CMK (cell line): ENCODE measurements at regions not wholly inside any gene's neighbourhood (a gene's known extent, or its start where the extent isn't known, plus 50 kb on each side); places are given as distances from the start of the nearest gene placed in this dataset.

Experiments
- DNase-seq: peaks from one replicate; pipeline ENCODE4 v3.0.0-alpha.2; 2010; ENCODE audit warnings: low read depth

DNA sequence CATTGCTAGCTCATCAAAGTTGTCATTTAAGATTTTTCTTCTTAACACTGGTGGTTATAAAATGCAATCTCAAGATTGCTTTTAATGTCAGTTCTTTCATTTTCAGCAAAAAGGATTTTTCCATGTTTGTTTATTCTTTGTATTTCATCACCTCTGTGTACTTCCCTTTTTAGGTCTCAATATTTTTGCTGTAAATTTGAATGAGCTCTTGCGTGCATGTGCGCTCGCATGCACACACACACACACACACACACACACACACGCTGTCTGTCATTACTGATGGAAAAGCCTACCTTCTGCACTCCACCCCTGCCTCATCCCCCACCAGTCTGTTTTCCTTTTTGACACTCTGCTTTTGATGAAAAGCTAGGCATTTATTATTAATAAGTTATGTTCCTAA is 85.3 kb upstream of the FYN start:
- DNase-seq: no peak

DNA sequence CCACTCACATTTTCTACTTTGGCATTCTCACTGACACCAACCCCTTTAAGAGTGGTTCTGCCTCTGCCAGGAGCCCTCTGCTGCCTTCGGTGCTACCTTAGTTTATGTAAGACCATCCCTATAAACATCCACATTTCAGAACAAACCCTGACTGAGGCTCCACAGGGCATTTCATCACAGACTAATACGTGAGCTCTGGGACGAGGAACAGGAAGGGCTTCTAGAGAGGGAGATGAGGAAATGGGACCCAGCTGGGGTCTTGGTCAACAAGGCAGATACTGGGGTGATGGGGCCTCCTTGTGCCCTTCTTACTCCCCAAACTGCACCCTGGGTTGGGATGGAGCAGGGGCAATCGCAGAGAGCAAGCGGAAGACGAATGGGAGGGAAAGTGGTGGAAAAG is 86.5 kb upstream of the FYN start:
- no peak for DNase-seq

DNA sequence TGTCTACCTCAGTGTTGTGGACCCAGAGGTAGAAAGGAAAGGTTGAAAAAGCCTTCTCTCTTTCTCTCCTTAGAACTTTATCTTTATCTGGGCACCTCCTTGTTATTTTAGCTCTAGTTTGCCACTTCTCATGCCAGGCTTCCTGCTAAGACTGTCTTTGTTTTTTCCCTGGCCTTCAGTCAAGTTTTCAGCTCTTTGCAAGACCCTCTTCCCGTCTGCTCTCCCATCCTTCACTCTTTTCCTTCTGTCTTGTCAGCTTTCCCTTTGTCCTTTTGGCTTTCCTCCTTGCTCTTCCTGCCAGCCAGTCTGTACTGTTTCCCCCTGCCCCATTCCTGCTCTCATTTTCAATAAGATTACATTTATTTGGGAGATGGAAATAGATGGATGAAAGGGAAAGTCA is 86.8 kb upstream of the CCN6 start:
- DNase-seq: no peak

DNA sequence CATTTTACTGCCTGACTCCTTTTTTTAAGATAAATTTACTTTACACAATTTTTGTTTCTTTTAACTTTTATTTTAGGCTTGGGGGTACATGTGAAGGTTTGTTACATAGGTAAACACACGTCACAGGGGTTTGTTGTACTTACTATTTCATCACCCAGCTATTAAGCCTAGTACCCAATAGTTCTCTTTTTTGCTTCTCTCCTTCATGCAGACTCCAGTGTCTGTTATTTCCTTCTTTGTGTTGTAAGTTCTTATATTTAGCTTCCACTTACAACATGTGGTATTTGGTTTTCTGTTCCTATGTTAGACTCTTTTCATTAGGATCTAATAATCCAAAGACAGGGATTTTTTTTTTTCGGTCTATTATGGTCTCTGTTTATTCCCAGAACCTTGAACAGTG is 83.5 kb upstream of the CCN6 start:
- no peak for DNase-seq

DNA sequence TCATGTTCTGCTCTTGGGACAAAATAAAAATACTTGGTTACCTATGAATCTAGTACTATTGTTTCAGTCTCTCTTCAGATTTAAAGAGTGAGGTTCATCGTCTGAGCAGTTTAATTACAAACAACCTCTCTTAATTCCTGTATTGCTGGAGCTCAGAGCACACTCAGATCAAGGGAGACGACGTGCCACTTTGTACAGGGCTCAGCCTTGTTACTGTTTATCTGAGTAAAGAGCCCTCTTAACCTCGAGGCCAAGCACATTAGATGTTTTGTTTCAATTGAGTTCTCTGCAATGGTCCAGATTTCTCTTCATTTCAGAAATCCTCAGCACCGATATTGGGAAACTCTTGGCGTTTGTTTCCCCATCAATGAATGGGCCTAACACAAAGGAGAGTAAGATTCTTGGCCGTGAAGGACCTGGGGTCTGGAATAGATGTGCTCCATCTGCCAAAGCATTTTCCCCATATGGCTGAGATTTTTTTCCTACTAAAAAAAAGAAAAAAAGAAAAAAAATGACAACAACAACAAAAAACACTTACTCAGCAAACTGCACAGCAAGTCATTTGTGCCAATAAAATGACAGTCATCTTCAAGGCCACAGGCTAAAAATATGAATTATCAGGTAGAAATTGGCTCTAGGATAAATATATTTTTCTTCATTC is 82.6 kb upstream of the CCN6 start:
- DNase-seq: no peak

DNA sequence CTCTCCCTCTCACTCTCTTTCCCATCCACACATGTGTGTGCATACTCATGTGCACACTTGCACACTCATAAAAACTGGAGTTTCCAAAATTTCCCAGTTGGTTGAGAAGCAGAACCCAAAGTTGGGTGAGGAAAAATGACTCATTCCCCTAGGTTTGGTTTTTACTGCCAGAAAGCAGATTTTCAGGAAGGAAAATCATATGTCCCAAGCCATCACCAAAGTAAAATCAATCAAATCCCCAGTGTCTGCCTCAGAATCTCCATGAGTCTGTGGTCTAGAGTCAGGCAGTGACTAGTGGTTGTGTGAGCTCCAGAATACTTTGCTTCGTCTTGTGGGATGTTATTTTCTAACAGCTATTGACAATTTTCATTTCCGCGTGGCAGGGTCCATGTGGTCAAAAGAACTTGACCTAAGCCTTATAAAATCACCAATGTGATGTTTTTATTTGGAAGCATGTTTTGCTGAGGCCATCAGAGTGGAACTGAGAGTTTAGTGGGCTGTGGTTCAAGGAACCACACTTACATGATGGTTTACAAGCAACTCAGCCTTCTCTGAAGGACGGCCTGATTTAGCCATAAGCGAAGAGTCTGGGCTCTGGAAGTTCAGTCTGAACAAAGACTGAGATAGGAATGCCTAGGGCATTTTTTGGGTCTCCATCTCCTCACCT is 81.9 kb upstream of the CCN6 start:
- no peak for DNase-seq

DNA sequence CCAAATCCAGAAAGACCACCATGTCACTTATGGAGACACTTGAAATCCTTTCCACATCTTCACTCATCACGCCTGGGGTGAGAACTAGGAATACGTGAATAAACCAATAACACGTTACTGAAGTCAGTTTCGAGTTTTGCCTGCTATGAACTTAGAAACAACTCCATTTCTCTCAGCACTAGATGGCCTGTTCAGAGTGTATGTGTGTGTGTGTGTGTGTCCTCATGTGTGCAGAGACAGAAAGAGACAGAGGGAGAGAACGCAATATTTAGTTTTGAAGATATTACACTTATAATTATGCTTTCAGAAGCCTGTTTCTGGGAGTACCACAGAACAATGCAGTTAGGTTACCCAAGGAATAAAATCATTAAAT is 81.2 kb upstream of the CCN6 start:
- DNase-seq: no peak

DNA sequence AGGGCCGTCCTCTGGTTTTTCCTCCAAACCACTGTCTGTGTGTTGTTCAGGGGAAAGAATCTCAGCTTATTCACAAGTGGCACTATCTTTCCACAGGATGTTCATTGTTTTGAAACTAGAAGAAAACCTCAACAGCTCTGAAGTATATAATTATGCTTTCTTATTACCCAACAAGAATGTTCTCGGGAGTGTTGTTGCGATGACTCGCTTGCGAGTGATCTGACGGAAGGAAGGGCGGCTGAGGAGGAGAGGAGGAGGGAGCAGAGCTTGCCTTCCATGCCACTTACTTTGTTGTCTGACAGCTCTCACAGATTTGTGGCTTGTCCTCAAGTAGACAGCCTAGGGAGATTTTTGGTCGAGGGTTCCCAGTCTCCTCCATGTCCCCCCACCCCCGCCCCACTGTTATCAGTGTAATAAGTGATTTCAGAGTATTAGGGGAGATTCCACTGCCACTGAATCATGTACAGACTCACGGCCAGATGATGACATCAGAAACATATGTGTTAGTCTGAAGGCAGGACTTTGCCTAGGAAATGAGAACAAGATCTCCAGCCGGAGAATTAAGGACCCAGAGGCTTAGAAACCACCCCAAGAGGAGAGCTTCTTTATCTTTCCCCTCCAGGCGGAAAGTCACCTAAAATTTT is 80.7 kb upstream of the CCN6 start:
- DNase-seq: no peak

DNA sequence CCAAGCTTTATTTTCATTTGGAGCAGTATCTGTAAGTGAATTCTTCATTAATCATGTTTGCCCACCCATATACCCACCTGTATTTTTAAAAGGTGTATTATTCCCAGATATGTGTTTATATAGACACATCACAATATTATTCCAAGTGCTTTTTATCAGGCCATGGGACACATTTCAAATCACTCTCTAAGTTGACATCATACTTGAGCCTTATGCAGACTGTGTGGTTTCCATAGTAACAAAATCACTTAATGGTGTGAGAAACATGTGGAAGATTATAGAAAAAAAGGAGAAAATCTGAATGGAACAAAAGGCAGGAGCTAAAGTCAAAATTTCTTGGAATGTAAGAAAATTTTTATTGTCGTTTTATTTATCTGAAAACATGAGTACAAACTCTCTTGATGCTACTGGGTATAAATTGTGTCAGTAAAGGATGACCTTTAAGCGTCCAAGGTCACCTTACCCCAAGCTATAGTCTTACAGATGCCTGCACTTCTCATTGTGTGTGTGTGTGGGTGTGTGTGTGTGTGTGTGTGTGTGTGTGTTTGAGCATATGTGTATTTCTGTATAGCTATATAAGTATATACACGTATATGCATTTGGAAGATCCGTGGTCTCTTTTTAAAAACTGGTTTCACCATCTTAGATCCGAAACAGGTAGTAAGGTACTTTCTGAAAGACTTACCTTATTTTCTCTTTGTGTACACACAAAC is 79.8 kb upstream of the CCN6 start:
- DNase-seq: no peak

DNA sequence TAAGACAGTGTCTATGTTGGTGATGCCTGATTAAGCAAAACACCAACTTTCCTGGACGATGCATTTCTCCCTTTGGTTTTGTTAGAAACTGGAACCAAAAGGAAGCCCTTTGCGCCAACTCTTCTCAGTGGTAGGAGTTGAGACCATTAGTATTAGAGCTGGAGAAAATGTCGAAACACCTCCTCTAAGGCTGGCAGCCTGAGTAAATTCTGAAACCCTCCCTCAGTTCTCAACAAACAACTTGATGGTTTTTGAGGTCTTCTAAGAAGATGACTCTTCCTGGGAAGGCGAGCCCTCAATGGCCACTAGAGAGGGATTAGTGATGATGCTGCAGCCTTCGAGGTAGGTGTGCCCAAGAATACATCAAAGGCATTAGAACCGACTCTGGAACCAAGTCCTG is 78.4 kb upstream of the CCN6 start:
- DNase-seq: no peak

DNA sequence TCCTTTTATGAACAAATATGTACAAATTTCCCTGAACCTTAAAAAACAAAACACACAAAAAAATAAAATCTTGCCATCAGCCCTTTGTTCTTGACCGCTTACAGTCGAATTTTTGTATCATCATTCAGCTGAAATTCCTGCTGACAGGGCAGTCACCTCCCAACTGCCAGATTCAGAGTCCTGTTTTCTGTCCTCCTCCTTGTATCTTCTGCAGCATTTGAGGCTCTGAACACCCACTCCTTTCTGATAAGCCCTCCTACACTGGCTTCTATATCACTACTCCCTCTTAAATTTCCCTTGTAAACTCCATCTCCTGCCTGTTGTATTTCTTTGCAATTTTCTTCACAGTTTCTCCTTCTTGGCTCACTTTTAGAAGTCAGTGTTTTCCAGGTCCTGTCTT is 77.8 kb upstream of the CCN6 start:
- no peak for DNase-seq

DNA sequence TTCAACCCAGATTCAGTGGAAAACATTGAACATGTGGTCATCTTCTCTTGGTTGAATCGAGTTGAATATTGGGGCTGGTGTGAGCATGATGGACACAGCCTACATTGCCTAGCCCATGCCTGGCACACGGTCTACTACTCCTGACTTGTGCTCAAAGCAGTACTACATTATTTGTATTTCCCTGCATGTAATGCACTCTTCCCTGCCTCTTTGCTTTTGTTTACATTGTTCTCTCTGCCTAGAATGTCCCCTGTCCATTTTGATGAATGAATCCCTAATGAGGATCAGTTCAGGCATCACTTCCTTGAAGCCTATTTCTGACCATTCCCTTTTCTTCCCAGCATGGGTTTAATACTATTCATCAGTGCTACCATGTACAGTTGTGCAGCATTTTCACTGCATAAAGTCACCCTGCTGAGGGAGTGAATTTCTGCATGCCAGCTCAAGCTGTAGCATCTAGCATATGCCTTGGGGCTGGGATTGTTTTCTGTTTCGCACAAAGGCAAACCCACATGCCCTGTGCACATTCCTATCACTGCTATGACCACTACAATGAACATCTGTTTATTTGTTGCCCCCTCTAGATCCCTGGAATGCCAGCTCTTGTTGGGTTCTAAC is 75.3 kb upstream of the CCN6 start:
- DNase-seq: no peak

DNA sequence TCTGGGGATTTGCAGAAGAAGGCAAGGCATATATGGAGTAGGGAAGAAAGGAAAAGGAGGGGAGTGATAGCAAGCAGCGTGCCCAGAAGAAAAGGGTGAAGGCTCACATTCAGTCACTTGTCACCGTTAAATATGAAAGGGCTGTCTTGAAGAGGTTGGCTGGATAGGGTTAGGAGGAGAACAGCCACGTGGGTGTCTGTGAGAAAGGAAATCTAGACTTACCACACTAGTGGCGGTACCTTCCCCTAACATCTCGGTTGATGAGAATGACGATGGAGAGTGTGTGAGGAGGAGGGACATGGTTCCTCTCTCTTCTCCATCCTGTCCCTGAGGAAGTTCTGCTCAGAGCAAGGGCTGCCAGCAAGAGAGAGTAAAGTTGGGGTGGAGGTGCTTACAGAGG is 74.3 kb upstream of the CCN6 start:
- no peak for DNase-seq

DNA sequence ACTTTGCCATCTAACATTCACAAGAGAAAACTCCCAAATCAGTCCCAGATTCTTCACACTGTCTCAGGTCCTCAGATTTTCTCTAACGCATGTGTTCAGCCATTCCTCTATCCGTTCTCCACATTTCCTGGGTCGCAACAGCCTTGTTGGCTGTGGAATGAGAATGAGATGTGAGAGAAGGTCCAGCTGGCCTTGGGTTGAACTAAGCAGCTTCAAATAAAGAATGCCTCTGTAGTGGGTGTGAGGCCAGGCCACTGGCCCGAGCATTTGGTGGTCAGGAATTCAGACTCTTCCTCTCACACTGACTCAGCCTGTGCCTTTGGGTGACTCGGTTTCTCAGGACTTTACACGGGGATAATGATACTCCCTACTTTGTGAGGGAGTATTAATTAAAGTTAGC is 73.8 kb upstream of the CCN6 start:
- DNase-seq: no peak

DNA sequence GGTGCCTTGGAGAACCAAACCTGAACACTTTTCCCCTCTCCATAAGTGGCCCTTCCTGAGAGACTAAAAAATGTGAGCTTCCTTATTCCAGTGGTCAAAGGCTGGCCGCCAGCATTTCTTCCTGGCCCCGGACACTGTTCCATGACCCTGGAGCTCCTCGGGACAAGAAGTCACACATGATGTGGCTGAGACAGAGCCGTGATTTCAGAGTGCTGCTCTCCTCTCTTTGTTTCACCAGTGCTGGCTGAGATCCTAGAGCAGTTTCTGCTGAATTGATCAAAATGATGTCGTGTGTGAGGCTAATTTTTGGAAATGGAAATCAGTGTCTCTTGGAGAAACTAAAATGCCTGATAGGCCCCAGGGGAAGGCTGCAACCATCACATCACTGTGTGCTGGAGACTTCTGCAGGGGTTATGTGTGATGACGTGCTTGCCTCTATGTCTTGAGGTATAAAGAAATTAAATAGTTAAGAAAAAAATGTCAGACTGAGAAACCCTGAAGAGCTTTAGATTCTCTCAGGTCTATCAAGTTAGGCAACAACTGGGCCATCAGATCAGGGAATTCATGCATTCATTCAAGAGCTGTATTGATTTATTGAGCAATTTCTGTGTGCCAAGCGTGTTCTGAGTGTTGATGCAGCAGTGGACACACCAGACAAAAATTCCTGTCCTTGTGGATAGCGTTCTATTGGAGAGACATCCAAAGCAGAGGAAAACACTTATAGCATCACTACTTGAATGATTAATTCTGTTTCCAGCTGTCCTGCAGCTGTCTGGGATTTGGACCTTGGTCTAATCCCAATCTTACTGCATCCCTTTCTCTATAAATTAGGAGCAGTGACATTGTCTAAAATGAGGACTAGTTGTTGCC is 72.7 kb upstream of the CCN6 start:
- DNase-seq: no peak

DNA sequence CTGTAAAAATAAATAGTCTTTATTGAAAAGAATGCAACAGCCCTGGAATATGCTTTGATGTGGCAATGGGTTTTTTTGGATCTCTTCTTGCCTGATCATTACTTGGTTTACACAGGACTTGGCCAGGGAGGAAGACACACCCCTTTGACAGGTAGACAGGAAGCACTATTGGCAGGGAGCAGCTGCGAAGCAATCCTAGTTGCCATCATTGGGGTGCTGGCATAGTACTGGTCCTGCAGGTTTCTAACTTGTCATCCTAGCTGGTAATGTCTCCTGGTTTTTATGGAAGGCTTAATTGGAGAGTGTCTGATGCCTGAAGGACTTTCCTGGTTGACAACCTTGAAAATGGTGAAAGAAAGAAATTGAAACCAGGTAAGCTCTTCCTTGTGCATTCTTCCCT is 71.2 kb upstream of the CCN6 start:
- DNase-seq: no peak

DNA sequence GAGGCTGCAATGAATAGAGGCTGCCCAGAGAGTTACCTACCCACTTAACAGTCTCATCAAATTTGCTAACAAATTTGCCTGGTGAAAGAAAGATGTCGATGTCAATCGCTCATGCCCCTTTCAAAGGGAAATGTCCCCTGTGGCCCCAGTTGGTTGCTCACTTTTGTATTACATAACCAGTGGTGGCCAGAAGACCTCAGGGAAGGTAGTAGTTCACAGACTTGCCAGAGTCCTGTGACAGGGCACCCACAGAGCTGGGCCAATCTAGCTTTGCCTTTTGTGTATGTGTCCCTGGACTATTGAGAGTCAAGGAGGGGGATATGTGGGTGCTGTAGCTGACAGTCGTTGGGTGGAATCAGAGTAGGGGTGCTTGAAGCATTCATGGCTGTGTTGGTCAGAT is 70.7 kb upstream of the CCN6 start:
- no peak for DNase-seq

DNA sequence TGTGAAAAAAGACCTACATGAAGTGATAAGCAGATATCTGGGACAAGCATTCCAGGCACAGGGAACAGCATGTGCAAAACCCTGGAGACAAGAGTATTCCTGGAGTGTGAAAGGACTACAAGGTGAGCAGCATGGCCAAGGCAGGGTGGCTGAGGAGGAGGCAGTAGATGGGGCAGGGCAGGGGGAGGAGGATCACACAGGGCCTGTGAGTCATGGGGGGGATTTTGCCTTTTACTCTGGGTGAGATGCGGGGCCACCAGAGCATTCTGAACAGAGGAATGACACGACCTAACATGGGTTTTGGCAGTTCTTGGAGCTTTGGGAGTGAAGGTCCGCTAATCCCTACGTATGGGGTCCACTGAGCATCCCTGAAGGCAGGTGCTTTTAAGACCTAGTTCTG is 69.8 kb upstream of the CCN6 start:
- no peak for DNase-seq

DNA sequence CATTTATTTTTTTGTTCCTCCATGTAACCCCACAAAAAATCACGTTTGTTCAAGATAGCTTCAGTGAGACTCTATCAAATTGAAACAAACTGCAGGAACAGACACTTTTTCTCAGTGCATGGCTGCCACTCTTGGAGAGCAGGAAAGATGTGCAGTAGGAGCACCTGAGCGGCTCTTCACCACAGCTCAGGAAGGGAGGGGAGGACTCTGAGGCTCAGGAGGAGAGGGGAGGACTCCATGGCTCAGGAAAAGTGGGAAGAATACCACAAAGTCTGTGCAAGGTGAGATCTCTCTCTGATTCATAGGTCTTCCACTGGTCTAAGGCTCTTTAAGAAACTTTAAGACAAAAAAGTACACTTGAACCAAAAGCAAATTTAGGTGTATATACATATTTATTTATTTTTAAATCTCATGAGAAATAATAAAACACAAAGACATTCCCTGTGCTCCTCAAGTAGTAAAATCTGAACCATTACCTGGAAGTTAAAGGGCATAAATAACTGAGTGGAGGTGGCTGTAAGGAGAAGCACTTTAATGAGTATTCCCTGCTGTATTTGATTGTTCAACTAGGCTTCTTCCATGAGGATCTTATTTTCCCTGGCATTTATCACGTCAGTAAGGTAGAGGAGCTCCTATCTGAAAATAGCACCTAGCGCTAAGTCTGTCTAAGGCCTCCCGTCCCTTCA is 69.2 kb upstream of the CCN6 start:
- no peak for DNase-seq

DNA sequence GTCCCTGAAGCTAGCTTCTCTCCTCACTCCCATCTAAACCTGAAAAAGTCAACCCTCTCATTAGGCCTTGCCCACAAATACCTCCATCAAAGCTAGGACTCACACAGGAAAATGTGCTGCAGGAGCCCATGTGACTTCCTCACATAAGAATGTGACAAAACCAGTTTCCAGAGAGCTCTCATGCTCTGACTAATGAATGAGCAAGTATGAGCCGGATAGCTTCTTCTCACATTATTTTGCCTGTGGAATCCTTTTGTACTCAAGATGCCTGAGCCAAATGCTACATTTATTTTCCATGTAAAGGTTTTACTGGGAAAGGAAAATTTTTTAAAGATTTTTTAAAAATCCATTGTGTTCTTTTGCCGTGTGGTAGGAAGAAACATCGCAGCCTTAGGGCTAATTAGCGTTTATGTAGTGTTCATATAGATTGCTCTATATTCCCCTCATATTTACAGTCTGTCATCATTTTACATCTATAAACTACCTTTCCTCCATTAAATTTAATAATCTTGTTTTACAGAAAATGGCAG is 68.6 kb upstream of the CCN6 start:
- DNase-seq: no peak

DNA sequence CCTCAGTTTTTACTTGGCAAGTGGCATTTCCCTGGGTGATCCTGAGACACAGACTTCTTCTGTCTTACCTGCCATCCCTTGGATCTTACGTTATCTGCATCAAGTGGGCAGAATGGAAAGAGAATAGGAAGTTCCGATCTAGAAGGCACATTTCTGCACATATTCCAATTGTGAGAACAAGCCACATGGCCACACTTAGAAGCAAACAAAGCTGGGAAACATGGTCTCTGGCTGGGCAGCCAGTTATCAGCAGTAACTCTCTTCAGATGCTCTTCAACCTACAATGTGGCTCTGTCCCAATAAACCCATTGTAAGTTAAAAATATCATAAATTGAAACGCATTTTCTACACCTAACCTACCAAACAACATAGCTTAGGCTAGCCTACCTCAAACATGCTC is 67.3 kb upstream of the CCN6 start:
- DNase-seq: no peak
